Neural cell (in vitro differentiated cells): ENCODE measurements at regions not wholly inside any gene's neighbourhood (a gene's known extent, or its start where the extent isn't known, plus 50 kb on each side); places are given as distances from the start of the nearest gene placed in this dataset.

Experiments
- CTCF ChIP-seq: fragments of 450-650 bp; IDR thresholded peaks from 2 replicates; pipeline ENCODE4 v1.5.1; 2014; ENCODE audit warnings: antibody characterized with exemption, mild to moderate bottlenecking, moderate library complexity; ENCODE audit not compliant: poor library complexity, severe bottlenecking
- EP300 ChIP-seq: fragments of 450-650 bp; conservative IDR thresholded peaks from 2 replicates; pipeline ENCODE4 v1.6.1; 2014; ENCODE audit warnings: antibody characterized with exemption, mild to moderate bottlenecking, moderate library complexity; ENCODE audit not compliant: poor library complexity, severe bottlenecking
- EZH2 ChIP-seq: fragments of 200-600, 300-800 bp; shearing (Covaris generic), sonication (generic); IDR thresholded peaks from 2 replicates; pipeline ENCODE4 v1.6.1; 2014; ENCODE audit warnings: antibody characterized with exemption, low read length, borderline replicate concordance, mild to moderate bottlenecking; ENCODE audit not compliant: insufficient read depth, poor library complexity, severe bottlenecking
- MXI1 ChIP-seq: fragments of 450-650 bp; conservative IDR thresholded peaks from 2 replicates; pipeline ENCODE4 v1.6.1; 2014; ENCODE audit warnings: antibody characterized with exemption, mild to moderate bottlenecking; ENCODE audit not compliant: poor library complexity, severe bottlenecking
- POLR2AphosphoS5 ChIP-seq: IDR thresholded peaks from 2 replicates; pipeline ENCODE4 v1.6.1; 2012
- RAD21 ChIP-seq: fragments of 450-650 bp; conservative IDR thresholded peaks from 2 replicates; pipeline ENCODE4 v1.6.1; 2014; ENCODE audit warnings: antibody characterized with exemption, mild to moderate bottlenecking, moderate library complexity
- SMC3 ChIP-seq: fragments of 450-650 bp; conservative IDR thresholded peaks from 2 replicates; pipeline ENCODE4 v1.6.1; 2014; ENCODE audit warnings: antibody characterized with exemption, mild to moderate bottlenecking, moderate library complexity; ENCODE audit not compliant: poor library complexity
- TAF1 ChIP-seq: IDR thresholded peaks from 2 replicates; pipeline ENCODE4 v1.6.1; 2012; ENCODE audit warnings: low read depth

DNA sequence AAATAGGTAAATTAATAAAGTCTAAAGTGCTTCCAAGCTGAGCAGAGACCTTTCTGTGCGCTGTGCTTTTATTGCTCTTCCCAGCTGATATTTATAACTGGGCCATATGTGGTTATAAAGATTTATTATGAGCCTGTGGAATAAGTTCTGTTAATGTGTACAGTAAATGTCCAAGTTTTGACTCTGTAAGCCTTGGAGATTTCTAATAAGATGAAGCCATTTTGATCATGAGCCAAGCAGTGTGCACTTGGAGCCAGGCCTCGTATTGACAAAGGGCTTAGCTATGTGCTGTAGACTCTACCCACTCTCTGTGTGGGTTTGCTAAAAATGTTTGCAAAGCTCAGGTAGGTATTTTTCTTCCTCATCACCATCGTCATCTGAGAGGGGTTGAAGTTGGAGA, 361.1 kb downstream of the FOXA2 start:
- TF ChIP-seq MXI1 = no peak
- TF ChIP-seq POLR2AphosphoS5 = no peak
- TF ChIP-seq RAD21 = no peak
- no peak for TF ChIP-seq CTCF
- no peak for TF ChIP-seq EP300
- no peak for TF ChIP-seq EZH2
- no peak for TF ChIP-seq TAF1
- no peak for TF ChIP-seq SMC3
